GM06990 (cell line): ENCODE measurements at regions not wholly inside any gene's neighbourhood (a gene's known extent, or its start where the extent isn't known, plus 50 kb on each side); places are given as distances from the start of the nearest gene placed in this dataset.

Source experiments
- DNase-seq: peaks from one replicate; pipeline ENCODE4 v3.0.0-alpha.2; 2011; ENCODE audit not compliant: insufficient read length; ENCODE audit errors: extremely low read depth
- H3K27me3 ChIP-seq: replicated peaks from 2 replicates; pipeline ENCODE4 v1.6.0; 2011; ENCODE audit warnings: low read length; ENCODE audit not compliant: control insufficient read depth, insufficient read depth
- H3K36me3 ChIP-seq: 2 replicates; pipeline ENCODE4 v1.5.1; 2011; ENCODE audit warnings: low read length; ENCODE audit not compliant: control insufficient read depth, insufficient read depth
- H3K4me3 ChIP-seq: replicated peaks from 2 replicates; pipeline ENCODE4 v1.5.1; 2011; ENCODE audit warnings: low read depth, mild to moderate bottlenecking, control low read depth, low read length
- CTCF ChIP-seq: IDR thresholded peaks from 2 replicates; pipeline ENCODE4 v1.5.1; 2011; ENCODE audit warnings: low read length, control low read depth, mild to moderate bottlenecking, inconsistent platforms; ENCODE audit not compliant: insufficient read depth, poor library complexity, severe bottlenecking

GRCh38 chr15:95287720-95288103 lies 1042.8 kb upstream of the NR2F2 start:
- TF ChIP-seq CTCF = no peak
- Histone ChIP-seq H3K4me3 (no peak overlapping the region), H3K27me3 (no peaks in the 10 kb centered on the region), H3K36me3 (no peaks in the 10 kb centered on the region)
- DNase-seq = no peak

DNA sequence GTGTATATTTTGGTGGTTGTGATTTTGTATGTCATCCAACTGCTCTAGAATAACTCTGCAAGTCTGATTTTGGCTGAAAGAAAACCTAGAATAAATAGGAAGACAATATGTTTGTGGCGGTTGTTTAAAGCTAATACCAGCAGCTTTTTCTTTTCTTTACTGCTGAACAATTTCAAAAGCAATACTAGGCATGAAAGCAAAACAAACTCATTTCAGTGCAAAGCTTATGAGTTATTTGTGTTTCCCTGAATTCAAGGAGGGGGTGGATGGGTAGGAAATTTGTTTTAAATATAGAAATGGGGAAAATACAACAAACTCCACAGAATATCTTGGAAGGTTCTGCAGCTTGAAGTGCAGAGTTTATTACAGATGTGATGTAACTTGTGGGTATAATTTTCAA lies 1041.9 kb upstream of the NR2F2 start:
- DNase-seq = no peak
- H3K4me3 ChIP-seq = no peak overlapping the region
- no peaks in the 10 kb centered on the region for H3K27me3 ChIP-seq
- no peak for TF ChIP-seq CTCF
- H3K36me3 ChIP-seq = no peaks in the 10 kb centered on the region

DNA sequence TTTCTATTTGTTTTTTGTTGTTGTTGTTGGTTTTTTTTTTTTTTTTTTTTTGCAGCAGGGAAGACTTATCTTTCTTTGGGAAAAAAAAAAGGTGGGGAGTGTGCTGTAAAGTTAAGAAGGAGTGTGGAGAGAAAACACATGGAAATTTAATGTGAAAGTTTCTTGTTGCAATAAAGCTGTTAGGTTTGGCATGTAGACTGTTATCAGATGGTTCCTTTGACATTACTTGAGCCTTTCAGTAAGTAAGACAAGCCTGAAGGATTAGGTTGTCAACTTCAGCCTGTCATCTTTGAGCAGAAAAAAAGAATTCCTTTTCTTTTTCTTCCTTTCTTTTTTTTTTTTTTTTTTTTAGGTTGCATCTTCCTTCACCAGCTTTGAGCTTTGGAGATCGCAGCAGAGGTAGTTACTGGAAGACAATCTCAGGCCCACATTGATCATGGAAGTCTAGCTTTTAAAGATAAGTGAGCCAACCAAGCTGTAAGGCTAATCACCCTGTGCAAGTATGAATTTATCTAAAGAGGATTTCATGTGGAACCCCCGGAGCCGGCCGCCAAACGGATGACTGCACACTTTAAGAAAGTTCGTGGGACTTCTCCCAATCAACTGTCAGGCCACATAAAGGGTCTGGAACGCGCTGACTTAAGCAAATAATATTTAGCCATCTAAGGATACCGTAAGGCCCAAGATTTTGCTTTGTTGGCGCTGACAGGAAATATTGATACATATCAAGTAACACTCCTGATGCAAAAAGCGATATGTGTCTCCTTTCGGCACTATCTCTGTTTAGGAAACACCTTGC lies 1040.1 kb upstream of the NR2F2 start:
- H3K4me3 ChIP-seq = no peak overlapping the region
- H3K27me3 ChIP-seq = no peaks in the 10 kb centered on the region
- no peaks in the 10 kb centered on the region for H3K36me3 ChIP-seq
- no peak for DNase-seq
- no peak for TF ChIP-seq CTCF

GRCh38 chr15:95291898-95292472 lies 1038.5 kb upstream of the NR2F2 start:
- Histone ChIP-seq H3K4me3 (no peak overlapping the region), H3K27me3 (no peaks in the 10 kb centered on the region), H3K36me3 (no peaks in the 10 kb centered on the region)
- peak; percentile 65 for TF ChIP-seq CTCF
- DNase-seq = no peak

DNA sequence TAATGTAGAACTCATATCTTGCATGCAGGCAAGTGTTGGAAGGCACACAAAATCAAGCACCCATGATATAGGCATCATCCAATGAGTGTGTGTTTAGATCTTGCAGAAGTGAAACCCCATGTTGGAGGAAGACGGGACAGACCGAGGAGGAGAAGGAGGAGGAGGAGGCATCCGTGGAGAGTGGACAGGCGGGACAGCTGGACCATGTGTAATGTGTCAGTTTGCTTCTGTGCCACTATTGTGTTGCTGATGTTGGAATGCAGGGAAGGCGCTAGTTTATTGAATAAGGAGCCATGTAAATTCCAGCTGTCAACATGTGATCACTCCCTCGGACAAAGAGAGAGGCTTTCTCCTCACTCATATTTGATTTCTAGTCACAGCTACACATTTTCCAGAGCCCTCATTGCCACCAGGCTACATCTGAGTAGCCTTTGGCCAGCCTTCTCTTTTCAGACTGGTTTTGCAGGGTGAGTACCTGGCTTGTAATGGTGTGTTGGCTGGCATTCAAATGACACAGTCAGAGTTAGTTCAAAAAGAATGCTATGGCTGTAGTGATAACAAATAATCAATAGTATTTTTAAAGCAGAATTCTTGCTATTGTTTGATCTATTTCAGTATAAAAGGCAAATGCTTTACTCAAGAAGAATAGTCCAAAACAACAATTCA lies 1037.6 kb upstream of the NR2F2 start:
- Histone ChIP-seq H3K27me3 (no peaks in the 10 kb centered on the region), H3K4me3 (no peak overlapping the region), H3K36me3 (no peaks in the 10 kb centered on the region)
- no peak for DNase-seq
- no peak for TF ChIP-seq CTCF
